ENCODE measurements at regions not wholly inside any gene's neighbourhood (a gene's known extent, or its start where the extent isn't known, plus 50 kb on each side); places are given as distances from the start of the nearest gene placed in this dataset.

DNA sequence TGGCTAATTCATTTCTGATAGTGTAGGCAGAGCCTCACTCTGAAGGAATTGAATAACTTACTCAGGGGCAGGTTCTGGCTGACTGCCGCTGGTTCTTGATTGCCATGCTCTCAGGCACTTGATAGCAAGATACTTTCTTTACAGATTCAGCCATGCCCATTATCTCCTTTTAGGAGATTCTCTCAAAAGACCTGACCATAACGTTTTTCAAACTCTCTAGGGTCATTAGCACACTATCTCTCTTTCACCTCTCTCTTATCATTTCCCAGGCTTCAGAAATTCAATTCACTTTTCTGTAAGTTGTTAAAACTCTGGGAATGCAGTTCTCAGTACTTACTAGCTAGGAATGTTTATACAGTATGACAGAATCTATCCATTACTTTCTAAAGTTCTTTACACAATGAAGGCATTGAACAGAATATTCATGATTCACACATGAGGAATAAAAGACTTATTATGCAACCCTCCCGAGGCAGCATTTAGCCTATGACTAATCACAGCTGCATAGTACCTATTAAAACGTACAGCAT is 850.3 kb upstream of the CADM2 start:
- TF ChIP-seq, protein P1, sequence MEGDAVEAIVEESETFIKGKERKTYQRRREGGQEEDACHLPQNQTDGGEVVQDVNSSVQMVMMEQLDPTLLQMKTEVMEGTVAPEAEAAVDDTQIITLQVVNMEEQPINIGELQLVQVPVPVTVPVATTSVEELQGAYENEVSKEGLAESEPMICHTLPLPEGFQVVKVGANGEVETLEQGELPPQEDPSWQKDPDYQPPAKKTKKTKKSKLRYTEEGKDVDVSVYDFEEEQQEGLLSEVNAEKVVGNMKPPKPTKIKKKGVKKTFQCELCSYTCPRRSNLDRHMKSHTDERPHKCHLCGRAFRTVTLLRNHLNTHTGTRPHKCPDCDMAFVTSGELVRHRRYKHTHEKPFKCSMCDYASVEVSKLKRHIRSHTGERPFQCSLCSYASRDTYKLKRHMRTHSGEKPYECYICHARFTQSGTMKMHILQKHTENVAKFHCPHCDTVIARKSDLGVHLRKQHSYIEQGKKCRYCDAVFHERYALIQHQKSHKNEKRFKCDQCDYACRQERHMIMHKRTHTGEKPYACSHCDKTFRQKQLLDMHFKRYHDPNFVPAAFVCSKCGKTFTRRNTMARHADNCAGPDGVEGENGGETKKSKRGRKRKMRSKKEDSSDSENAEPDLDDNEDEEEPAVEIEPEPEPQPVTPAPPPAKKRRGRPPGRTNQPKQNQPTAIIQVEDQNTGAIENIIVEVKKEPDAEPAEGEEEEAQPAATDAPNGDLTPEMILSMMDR (IDR thresholded peaks at IDR 0.05; ENCODE audit: low read depth, low read length), result no peak
- TF ChIP-seq POLR2A (IDR thresholded peaks at IDR 0.05; ENCODE audit: extremely low read depth, insufficient read length) (no peak), MAX (IDR thresholded peaks at IDR 0.05; ENCODE audit: low read depth, low read length) (no peak)

Data from NB4 (cell line).